ENCODE measurements at regions not wholly inside any gene's neighbourhood (a gene's known extent, or its start where the extent isn't known, plus 50 kb on each side); places are given as distances from the start of the nearest gene placed in this dataset.

DNA sequence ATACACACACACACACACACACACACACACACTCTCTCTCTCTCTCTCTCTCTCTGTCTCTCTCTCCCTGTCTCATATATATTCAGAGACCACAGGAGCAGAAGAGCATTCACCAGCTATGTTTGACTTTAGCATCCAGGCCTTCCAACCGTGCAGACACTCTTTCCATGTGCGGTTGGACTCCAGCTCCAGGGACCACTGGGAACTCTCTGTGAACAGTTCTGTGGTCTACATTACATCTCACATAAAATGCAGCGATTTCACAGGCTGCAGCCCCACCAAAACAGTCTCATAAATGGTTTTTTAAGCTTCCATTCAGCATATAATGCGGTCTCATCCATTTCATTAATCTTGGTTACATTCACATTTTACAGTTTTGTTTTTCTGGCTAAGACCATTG, 508.4 kb upstream of the SULF2 start:
- TF ChIP-seq POLR2AphosphoS5 (IDR thresholded peaks at IDR 0.05; ENCODE audit: low read depth, low read length): no peak
- no peak for TF ChIP-seq POLR2A (IDR thresholded peaks at IDR 0.05; ENCODE audit: low read depth, low read length)
